ENCODE measurements at regions not wholly inside any gene's neighbourhood (a gene's known extent, or its start where the extent isn't known, plus 50 kb on each side); places are given as distances from the start of the nearest gene placed in this dataset.
A peak's percentile ranks its signal among the peaks of the same experiment; 100 is the strongest.

GRCh38 chr3:113051787-113052186, 61.0 kb downstream of the GTPBP8 start:
- H3K4me3 Mint-ChIP-seq: peak overlapping the region in 1 of 8 donors; percentile 25
- H3K27ac Mint-ChIP-seq: no peak overlapping the region
- H3K27me3 Mint-ChIP-seq: no peaks in the 10 kb centered on the region
- DNase-seq (no peak), ATAC-seq (ENCODE audit: low read depth in 2 of 2) (no peak)
- H3K9me3 Mint-ChIP-seq: no peaks in the 10 kb centered on the region
- H3K36me3 Mint-ChIP-seq: no peaks in the 10 kb centered on the region
- peaks cover 0 to 3% (median 0%) of the 10 kb centered on the region in 3 donors for H3K4me1 Mint-ChIP-seq

- ATAC-seq (ENCODE audit: low read depth in 2 of 2) (no peak), DNase-seq (no peak)
- no peak overlapping the region for H3K4me3 Mint-ChIP-seq
- H3K9me3 Mint-ChIP-seq: no peaks in the 10 kb centered on the region
- no peaks in the 10 kb centered on the region for H3K36me3 Mint-ChIP-seq
- no peak overlapping the region for H3K27ac Mint-ChIP-seq
- no peaks in the 10 kb centered on the region for H3K27me3 Mint-ChIP-seq
- H3K4me1 Mint-ChIP-seq: peaks cover 0 to 10% (median 0%) of the 10 kb centered on the region in 3 donors
Measured at GRCh38 chr3:113053169-113053568, 62.4 kb downstream of the GTPBP8 start.

GRCh38 chr3:113054552-113054951, 63.8 kb downstream of the GTPBP8 start:
- ATAC-seq (ENCODE audit: low read depth in 2 of 2) (no peak), DNase-seq (no peak)
- Mint-ChIP-seq H3K9me3 (no peaks in the 10 kb centered on the region), H3K27me3 (no peaks in the 10 kb centered on the region), H3K27ac (no peak overlapping the region), H3K4me1 (peaks cover 0 to 10% (median 0%) of the 10 kb centered on the region in 3 donors), H3K36me3 (no peaks in the 10 kb centered on the region), H3K4me3 (no peak overlapping the region)

GRCh38 chr3:113055201-113055600, 64.4 kb downstream of the GTPBP8 start:
- no peaks in the 10 kb centered on the region for H3K27me3 Mint-ChIP-seq
- H3K36me3 Mint-ChIP-seq: no peaks in the 10 kb centered on the region
- no peak overlapping the region for H3K27ac Mint-ChIP-seq
- H3K9me3 Mint-ChIP-seq: no peaks in the 10 kb centered on the region
- no peak overlapping the region for H3K4me3 Mint-ChIP-seq
- DNase-seq (no peak), ATAC-seq (ENCODE audit: low read depth in 2 of 2) (no peak)
- peaks cover 0 to 10% (median 0%) of the 10 kb centered on the region in 3 donors for H3K4me1 Mint-ChIP-seq

GRCh38 chr3:113055961-113056360, 65.2 kb downstream of the GTPBP8 start:
- Mint-ChIP-seq H3K27me3 (no peaks in the 10 kb centered on the region), H3K27ac (no peak overlapping the region), H3K9me3 (no peaks in the 10 kb centered on the region), H3K4me3 (no peak overlapping the region), H3K4me1 (peaks cover 0 to 10% (median 0%) of the 10 kb centered on the region in 3 donors), H3K36me3 (no peaks in the 10 kb centered on the region)
- ATAC-seq (ENCODE audit: low read depth in 2 of 2): no peak
- no peak for DNase-seq

- no peaks in the 10 kb centered on the region for H3K27me3 Mint-ChIP-seq
- H3K4me3 Mint-ChIP-seq: no peak overlapping the region
- peak overlapping the region in 1 of 6 donors; percentile 45 for H3K27ac Mint-ChIP-seq
- H3K9me3 Mint-ChIP-seq: no peaks in the 10 kb centered on the region
- peaks cover 0 to 7% (median 0%) of the 10 kb centered on the region in 3 donors for H3K4me1 Mint-ChIP-seq
- DNase-seq: no peak
- peaks cover 8% of the 10 kb centered on the region in 2 donors for H3K36me3 Mint-ChIP-seq
- ATAC-seq (ENCODE audit: low read depth in 2 of 2): no peak
Measured at GRCh38 chr3:113057117-113057516, 66.3 kb downstream of the GTPBP8 start.

- ATAC-seq (ENCODE audit: low read depth in 2 of 2) (no peak), DNase-seq (no peak)
- Mint-ChIP-seq H3K9me3 (no peaks in the 10 kb centered on the region), H3K4me1 (peaks cover 0 to 7% (median 0%) of the 10 kb centered on the region in 3 donors), H3K4me3 (no peak overlapping the region), H3K27me3 (no peaks in the 10 kb centered on the region), H3K27ac (no peak overlapping the region), H3K36me3 (peaks cover 18% of the 10 kb centered on the region in 2 donors)
Measured at GRCh38 chr3:113058188-113058587, 67.4 kb downstream of the GTPBP8 start.

GRCh38 chr3:113062705-113063104, 71.9 kb downstream of the GTPBP8 start:
- Mint-ChIP-seq H3K27ac (no peak overlapping the region), H3K36me3 (peaks cover 52 to 57% of the 10 kb centered on the region in 2 donors), H3K27me3 (no peaks in the 10 kb centered on the region), H3K9me3 (peaks cover 2 to 17% (median 8%) of the 10 kb centered on the region in 7 donors), H3K4me3 (no peak overlapping the region), H3K4me1 (no peaks in the 10 kb centered on the region)
- ATAC-seq (ENCODE audit: low read depth in 2 of 2) (no peak), DNase-seq (no peak)

GRCh38 chr3:113063126-113063894, 72.5 kb downstream of the GTPBP8 start:
- Mint-ChIP-seq H3K27me3 (no peaks in the 10 kb centered on the region), H3K4me1 (no peaks in the 10 kb centered on the region), H3K36me3 (peaks cover 53 to 63% of the 10 kb centered on the region in 2 donors), H3K4me3 (no peak overlapping the region), H3K9me3 (peaks cover 2 to 17% (median 8%) of the 10 kb centered on the region in 7 donors), H3K27ac (peak overlapping the region in 2 of 6 donors; percentile 18 to 39)
- DNase-seq (no peak), ATAC-seq (ENCODE audit: low read depth in 2 of 2) (no peak)

GRCh38 chr3:113064183-113064582, 73.4 kb downstream of the GTPBP8 start:
- DNase-seq (no peak), ATAC-seq (ENCODE audit: low read depth in 2 of 2) (no peak)
- no peaks in the 10 kb centered on the region for H3K4me1 Mint-ChIP-seq
- H3K27ac Mint-ChIP-seq: no peak overlapping the region
- H3K27me3 Mint-ChIP-seq: no peaks in the 10 kb centered on the region
- H3K9me3 Mint-ChIP-seq: peaks cover 2 to 18% (median 8%) of the 10 kb centered on the region in 7 donors
- peaks cover 53 to 65% of the 10 kb centered on the region in 2 donors for H3K36me3 Mint-ChIP-seq
- H3K4me3 Mint-ChIP-seq: no peak overlapping the region

GRCh38 chr3:113065336-113065735, 74.6 kb downstream of the GTPBP8 start:
- Mint-ChIP-seq H3K4me1 (no peaks in the 10 kb centered on the region), H3K4me3 (no peak overlapping the region), H3K36me3 (peaks cover 53 to 65% of the 10 kb centered on the region in 2 donors), H3K27ac (no peak overlapping the region), H3K27me3 (no peaks in the 10 kb centered on the region), H3K9me3 (peaks cover 2 to 18% (median 8%) of the 10 kb centered on the region in 7 donors)
- no peak for ATAC-seq (ENCODE audit: low read depth in 2 of 2)
- DNase-seq: no peak

GRCh38 chr3:113070072-113070640, 79.4 kb downstream of the GTPBP8 start:
- no peak overlapping the region for H3K4me3 Mint-ChIP-seq
- H3K9me3 Mint-ChIP-seq: peaks cover 2 to 15% (median 8%) of the 10 kb centered on the region in 7 donors
- H3K27ac Mint-ChIP-seq: peak overlapping the region in 1 of 6 donors; percentile 37
- peaks cover 21 to 32% of the 10 kb centered on the region in 2 donors for H3K36me3 Mint-ChIP-seq
- H3K27me3 Mint-ChIP-seq: no peaks in the 10 kb centered on the region
- DNase-seq (no peak), ATAC-seq (ENCODE audit: low read depth in 2 of 2) (no peak)
- H3K4me1 Mint-ChIP-seq: peaks cover 0 to 6% (median 0%) of the 10 kb centered on the region in 3 donors

- DNase-seq: no peak
- H3K9me3 Mint-ChIP-seq: peaks cover 2 to 12% (median 8%) of the 10 kb centered on the region in 7 donors
- ATAC-seq (ENCODE audit: low read depth in 2 of 2): no peak
- H3K27me3 Mint-ChIP-seq: no peaks in the 10 kb centered on the region
- no peak overlapping the region for H3K4me3 Mint-ChIP-seq
- peaks cover 21 to 27% of the 10 kb centered on the region in 2 donors for H3K36me3 Mint-ChIP-seq
- H3K27ac Mint-ChIP-seq: peak overlapping the region in 1 of 6 donors; percentile 59
- peaks cover 0 to 8% (median 0%) of the 10 kb centered on the region in 3 donors for H3K4me1 Mint-ChIP-seq
Measured at GRCh38 chr3:113070681-113071113, 79.9 kb downstream of the GTPBP8 start.

GRCh38 chr3:113075588-113075987, 84.8 kb downstream of the GTPBP8 start:
- H3K36me3 Mint-ChIP-seq: peaks cover 0 to 4% of the 10 kb centered on the region in 2 donors
- H3K4me1 Mint-ChIP-seq: peaks cover 0 to 12% (median 0%) of the 10 kb centered on the region in 3 donors
- H3K27ac Mint-ChIP-seq: no peak overlapping the region
- H3K27me3 Mint-ChIP-seq: no peaks in the 10 kb centered on the region
- DNase-seq: no peak
- H3K4me3 Mint-ChIP-seq: no peak overlapping the region
- ATAC-seq (ENCODE audit: low read depth in 2 of 2): no peak
- no peaks in the 10 kb centered on the region for H3K9me3 Mint-ChIP-seq

Measured in naive B cell (primary cell).